ENCODE measurements at regions not wholly inside any gene's neighbourhood (a gene's known extent, or its start where the extent isn't known, plus 50 kb on each side); places are given as distances from the start of the nearest gene placed in this dataset.

- TF ChIP-seq CTCF (conservative IDR thresholded peaks at IDR 0.05), result no peak
- TF ChIP-seq ZFX (IDR thresholded peaks at IDR 0.05), result no peak
Observed at GRCh38 chr10:36232935-36233334, 590.8 kb upstream of the FZD8 start.

Measured in C4-2B (cell line).